ENCODE measurements at regions not wholly inside any gene's neighbourhood (a gene's known extent, or its start where the extent isn't known, plus 50 kb on each side); places are given as distances from the start of the nearest gene placed in this dataset.

- no peak for DNase-seq (ENCODE audit: low spot score)
Measured at GRCh38 chr11:70570693-70571395, 172.5 kb downstream of the CTTN start.

DNA sequence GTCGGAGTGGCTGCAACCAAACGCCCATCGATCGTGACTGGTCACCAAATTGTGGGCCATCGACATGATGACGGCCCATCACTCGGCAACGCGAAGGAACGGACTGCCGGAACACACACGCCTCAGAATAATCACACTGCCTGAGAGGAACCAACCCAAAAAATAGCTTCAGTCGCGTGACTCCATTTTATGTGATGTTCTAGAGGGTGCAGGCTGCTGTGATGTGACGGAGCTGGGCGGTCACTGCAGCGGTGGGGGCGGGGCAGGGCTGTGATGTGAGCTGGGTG is 174.6 kb downstream of the CTTN start:
- no peak for DNase-seq (ENCODE audit: low spot score)

DNA sequence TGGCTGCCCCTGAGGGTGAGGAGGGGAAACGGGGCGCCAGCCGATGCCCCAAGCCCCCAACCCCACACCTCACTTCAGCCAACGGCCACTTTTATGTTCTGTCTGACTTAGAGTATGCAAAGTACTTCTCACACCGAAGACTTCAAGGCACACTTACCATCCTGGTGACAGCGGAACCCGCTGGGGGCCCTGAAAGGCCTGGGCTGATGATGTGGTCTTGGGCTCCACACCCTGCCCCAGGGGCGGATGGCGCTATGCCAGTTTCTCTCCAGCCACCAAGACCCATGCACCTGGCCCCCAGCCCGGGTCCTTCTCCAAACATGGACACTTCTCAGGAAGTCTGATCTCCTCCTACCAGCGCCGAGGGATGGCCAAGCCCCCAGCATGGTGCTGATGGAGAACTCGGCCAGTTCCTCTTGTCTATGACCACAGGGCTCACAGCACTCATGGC is 175.4 kb downstream of the CTTN start:
- DNase-seq (ENCODE audit: low spot score) = no peak

DNA sequence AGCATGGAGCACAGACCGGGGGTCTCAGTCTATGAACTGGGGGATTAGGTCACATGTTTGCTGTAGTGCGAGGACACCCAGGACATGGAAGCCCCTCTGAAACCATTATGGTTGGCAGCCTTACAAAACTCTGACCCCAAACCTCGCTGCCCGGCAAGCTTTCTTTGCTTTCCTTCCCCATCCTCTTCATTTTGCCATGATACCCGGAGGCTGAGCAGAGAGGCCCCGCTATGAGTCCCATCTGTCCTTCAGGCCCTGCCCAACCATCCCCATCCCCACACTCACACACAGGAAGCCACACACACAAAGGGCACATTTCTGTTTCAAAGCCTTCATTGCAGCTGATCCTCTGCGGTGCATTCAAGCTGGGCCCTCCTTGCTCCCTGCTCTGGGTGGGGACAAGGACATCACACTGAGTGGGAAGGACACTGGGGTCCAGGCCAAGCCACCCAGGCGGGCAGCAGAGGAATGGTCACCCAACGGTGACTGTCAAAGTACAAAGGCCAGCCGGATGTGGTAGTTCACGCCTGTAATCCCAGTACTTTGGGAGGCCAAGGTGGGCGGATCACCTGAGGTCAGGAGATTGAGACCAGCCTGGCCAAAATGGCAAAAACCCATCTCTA is 176.5 kb downstream of the CTTN start:
- DNase-seq (ENCODE audit: low spot score) = no peak

- no peak for DNase-seq (ENCODE audit: low spot score)
Measured at GRCh38 chr11:70575396-70576060, 177.2 kb downstream of the CTTN start.

GRCh38 chr11:70577258-70577603 is 178.9 kb downstream of the CTTN start:
- no peak for DNase-seq (ENCODE audit: low spot score)

DNA sequence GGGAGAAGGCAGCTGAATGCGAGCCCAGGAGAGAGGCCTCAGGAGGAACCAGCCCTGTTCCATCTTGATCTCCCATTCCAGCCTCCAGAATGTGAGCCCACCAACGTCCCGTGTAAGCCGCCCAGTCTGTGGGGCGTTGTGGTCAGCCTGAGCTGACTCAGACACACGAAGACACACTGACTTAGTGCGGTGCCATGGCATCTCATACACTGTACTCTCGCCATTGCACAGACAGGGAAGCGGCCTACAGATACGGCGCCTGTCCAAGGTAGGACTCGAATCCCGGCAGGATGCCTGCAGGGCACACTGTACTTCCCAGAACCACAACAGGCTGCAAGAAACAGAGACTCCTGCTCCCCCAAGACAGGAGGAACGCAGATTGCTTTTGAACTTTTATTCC is 179.6 kb downstream of the CTTN start:
- DNase-seq (ENCODE audit: low spot score) = no peak

DNA sequence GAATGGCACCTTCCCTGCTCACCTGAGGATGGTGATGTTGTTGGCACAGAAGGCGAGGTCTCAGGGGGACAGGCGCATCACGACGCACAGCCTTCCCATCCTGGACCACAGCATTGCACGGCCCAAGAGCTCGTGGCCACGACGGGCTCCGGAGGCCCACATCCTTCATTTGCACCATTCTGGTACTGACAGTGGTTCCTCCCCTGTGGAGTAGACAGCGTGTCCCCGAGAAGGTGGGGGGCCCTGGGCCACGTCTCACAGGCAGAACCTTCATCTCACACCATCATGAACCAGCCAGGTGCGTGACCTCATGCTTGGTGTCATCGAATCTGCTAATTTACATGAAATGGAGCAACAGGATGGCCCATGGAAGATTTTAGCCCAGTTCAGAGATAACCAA is 180.0 kb downstream of the CTTN start:
- no peak for DNase-seq (ENCODE audit: low spot score)

GRCh38 chr11:70578831-70579230 is 180.5 kb downstream of the CTTN start:
- no peak for DNase-seq (ENCODE audit: low spot score)

DNA sequence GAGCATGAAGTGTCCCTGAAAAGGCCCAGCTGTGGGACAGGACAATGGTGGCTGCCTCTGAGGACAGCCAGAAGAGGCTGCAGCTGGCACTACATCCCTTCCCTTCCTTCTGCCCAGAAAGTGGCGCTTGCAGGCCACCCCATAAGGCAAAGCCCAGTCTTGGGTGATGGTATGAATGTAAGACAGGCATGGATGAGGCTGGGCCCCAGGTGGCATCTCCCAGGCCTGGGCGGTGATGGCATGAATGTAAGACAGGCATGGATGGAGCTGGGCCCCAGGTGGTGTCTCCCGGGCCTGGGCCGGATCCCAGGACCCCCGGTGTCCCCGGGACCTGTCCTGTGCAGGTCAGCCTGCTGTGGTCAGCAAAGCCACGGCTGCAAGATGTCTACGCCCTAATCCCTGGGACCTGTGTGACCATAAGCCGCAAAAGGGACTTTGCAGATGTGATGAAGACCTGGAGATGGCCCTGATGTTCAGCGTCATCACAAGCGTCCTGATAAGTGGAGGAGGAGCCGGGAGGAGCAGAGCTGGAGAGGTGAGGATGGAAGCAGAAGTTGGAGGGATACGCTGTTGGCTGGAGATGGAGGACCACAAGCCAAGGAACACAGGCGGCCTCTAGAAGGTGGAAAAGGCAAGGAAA is 181.1 kb downstream of the CTTN start:
- DNase-seq (ENCODE audit: low spot score) = no peak

DNA sequence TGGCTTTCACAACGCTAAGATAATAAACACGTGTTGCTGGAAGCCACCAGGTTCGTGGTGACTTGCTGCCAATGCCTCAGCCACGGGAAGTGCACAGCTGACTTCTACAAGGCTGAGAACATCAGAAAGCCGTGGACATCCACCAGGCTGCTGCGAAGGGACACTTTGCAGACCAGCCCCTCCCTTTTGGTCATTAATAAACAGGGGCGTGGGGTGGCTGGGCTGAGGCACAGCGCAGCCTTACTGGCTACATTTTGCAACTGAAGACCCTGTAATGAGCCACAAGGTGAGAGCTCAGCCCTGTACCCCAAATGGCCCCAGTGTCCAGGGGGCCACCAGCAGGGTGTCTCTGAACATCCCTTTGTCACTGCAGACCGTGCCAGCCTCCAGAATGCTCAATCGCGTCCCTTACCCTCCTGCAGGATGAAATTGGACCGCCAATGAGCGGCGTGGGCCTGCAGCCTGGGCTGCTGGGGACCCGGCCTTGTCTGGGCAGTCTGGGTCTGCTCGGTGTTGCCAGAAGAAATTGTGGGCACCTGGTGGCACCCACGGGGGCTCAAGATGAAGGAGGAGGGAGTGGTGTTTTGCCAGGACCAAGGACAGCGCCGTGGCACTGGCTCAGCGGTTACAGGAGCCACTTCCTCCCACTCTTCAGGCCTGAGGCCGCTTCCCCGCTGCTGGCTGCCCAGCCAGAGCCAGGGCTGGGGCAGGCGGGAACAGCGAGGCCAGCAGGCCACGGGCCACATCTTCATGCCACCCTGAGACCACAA is 181.9 kb downstream of the CTTN start:
- DNase-seq (ENCODE audit: low spot score) = no peak

- DNase-seq (ENCODE audit: low spot score) = no peak
Measured at GRCh38 chr11:70581991-70582885, 183.9 kb downstream of the CTTN start.

- no peak for DNase-seq (ENCODE audit: low spot score)
Measured at GRCh38 chr11:70582886-70583641, 184.7 kb downstream of the CTTN start.

DNA sequence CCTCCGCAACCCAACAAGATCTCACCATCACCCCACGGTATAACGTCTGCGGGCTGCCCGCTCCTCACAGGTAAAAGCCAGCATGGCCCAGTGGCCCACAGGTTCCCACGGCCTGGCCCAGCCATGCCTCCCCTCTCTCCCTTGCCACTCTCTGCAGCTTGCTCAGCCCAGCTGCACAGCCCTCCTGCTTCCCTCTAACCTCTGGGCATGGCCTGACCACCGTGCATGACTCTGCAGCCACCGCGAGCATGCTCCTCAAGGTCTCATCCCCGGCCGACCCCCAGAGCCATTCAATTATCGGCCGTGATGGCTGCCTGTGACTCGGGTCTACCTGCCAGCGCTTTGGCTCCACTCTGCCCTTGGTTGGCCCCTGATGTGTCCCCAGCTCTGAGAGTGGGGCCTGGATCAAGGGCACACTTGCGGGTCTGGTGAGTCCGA is 185.5 kb downstream of the CTTN start:
- no peak for DNase-seq (ENCODE audit: low spot score)

DNA sequence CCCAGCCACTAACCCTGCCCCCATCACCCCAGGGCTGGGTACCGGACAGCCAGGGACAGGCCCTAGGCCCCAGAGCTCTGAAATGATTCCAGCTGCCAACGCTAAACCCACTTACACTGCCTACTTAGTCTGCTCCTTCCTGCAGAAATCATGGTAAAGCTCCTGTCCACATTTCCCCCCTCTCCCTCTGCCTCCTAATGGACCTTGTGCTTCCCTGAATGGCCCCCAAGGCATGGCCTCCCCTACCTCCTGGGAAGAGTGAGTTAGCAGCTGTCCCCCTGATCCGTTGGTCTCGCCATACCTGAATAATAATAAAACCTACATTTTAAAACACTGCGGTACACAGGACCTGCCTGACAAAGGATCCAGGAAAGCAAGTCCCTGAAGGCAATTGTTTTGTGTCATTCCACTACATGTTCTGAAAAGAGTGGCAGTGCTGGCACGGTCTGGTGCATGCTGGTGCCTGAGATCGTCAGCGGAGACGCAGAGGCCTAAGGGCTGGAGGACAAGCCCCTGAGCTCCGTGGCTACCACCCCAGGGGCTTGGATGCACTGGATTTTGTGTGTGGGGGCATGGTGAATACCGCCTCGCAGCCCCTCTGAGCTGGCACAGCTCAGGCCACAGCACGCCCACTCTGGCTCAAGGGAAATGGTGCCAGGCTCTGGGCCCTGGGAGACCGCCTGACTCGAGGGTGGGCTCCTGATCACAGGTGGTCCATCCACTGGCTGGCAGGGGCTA is 186.3 kb downstream of the CTTN start:
- DNase-seq (ENCODE audit: low spot score) = no peak

DNA sequence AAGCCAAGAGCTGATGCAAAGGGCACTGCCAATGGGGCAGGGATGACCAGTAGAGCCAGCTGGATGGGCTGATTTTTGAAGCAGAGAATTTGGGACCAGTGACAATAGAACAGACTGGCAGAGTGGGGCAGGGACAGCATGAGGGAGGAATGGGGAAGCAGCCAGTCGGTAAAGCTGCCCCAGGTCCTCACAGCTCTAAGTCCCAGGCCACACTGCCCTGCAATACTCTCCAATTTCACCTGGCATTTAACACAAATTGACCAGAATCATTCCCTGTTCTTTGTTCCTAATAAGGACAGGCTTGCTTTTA is 186.9 kb downstream of the CTTN start:
- no peak for DNase-seq (ENCODE audit: low spot score)

DNA sequence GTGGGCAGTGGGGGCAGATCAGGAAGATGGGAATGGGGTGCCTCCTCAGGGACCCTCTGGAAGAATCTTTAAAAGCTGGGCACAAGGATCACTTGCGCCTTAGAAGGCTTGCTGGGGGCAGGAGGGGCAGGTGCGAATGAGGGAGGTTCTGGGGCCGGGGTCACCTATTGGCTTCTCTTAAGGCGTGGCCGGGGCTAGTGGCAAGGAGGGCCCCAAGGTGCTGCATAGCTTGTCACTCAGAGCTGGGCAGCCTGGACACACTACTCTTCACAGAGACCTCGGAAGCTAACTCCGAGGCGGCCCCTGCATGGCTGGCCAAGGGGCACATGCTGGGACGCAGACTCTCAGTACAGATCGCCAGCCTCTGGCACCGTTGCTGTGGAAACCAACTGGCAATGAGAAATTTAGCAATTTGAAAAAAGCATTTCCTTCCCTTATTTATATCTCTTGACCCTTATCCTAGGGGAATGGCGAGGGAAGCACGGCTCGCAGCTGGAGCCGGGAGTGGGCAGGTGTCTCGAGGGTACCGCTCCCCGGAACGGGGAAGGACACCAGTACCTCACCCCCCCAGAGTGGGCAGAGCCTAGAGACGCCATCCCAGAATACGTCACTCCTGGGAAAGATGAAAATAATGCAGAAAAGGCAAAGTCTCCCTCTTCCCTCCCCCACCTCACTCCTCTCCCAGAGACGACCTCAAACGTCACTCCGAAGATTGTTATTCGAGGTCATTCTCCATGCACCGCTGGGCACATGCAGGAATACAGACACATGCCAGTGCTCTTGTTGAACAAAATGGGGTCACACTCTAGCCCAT is 188.1 kb downstream of the CTTN start:
- no peak for DNase-seq (ENCODE audit: low spot score)

- DNase-seq (ENCODE audit: low spot score) = no peak
Measured at GRCh38 chr11:70587075-70587389, 188.7 kb downstream of the CTTN start.

GRCh38 chr11:70590356-70590991 is 192.1 kb downstream of the CTTN start:
- DNase-seq (ENCODE audit: low spot score) = no peak

Data from CD4-positive, alpha-beta T cell treated with Interleukin-6 at 100 ng/mL for 8 hours (primary cell).